ENCODE measurements at regions not wholly inside any gene's neighbourhood (a gene's known extent, or its start where the extent isn't known, plus 50 kb on each side); places are given as distances from the start of the nearest gene placed in this dataset.

GRCh38 chr5:124060413-124061067 lies 548.6 kb downstream of the CSNK1G3 start:
- Histone ChIP-seq H4K8ac (replicated peaks; ENCODE audit: insufficient read length, low read depth, low read length) (no peak overlapping the region), H2BK5ac (ENCODE audit: insufficient read length, low read length) (no peak overlapping the region), H3K9me3 (ENCODE audit: control insufficient read depth, low read depth, low read length) (no peaks in the 10 kb centered on the region), H2BK120ac (ENCODE audit: low read depth, low read length, poor library complexity, severe bottlenecking) (no peak overlapping the region), H4K91ac (ENCODE audit: insufficient read length, low read depth, low read length) (no peak overlapping the region), H3K79me2 (ENCODE audit: insufficient read depth, low read length) (no peaks in the 10 kb centered on the region), H2BK20ac (ENCODE audit: low read depth, low read length, poor library complexity, severe bottlenecking) (no peak overlapping the region), H3K23ac (ENCODE audit: insufficient read length, low read depth, low read length) (no peak overlapping the region), H3K27me3 (ENCODE audit: insufficient read depth, low read length) (no peaks in the 10 kb centered on the region), H2BK15ac (ENCODE audit: low read depth, low read length) (no peak overlapping the region), H3K18ac (ENCODE audit: insufficient read length, low read depth, low read length) (no peak overlapping the region), H3K27ac (ENCODE audit: insufficient read length, low read depth, low read length) (no peak overlapping the region), H2BK12ac (ENCODE audit: insufficient read length, low read depth, low read length) (no peak overlapping the region), H3K14ac (ENCODE audit: insufficient read depth, low read length) (no peak overlapping the region), H3K4me2 (ENCODE audit: insufficient read depth, insufficient read length, low read length) (no peak overlapping the region), H3K79me1 (ENCODE audit: insufficient read depth, low read depth, low read length, poor library complexity, severe bottlenecking) (no peaks in the 10 kb centered on the region), H3K56ac (ENCODE audit: insufficient read length, low read depth, low read length) (no peak overlapping the region), H2AK5ac (ENCODE audit: insufficient read length, low read length) (no peak overlapping the region), H4K5ac (ENCODE audit: insufficient read length, low read depth, low read length) (no peak overlapping the region), H3K4ac (ENCODE audit: low read depth, low read length) (no peak overlapping the region), H3K23me2 (ENCODE audit: insufficient read length, low read depth, low read length, poor library complexity, severe bottlenecking) (no peaks in the 10 kb centered on the region), H3K4me1 (ENCODE audit: insufficient read depth, low read length) (no peaks in the 10 kb centered on the region), H3K9ac (ENCODE audit: extremely low read depth, insufficient read length, low read length) (no peak overlapping the region), H3T11ph (ENCODE audit: low read length) (no peak overlapping the region), H4K20me1 (ENCODE audit: control insufficient read depth, insufficient read depth, insufficient read length) (no peaks in the 10 kb centered on the region), H2AFZ (ENCODE audit: low read length) (no peak overlapping the region)
- no peak for DNase-seq
- Mint-ChIP-seq H3K9me3 (peaks cover 5 to 8% of the 10 kb centered on the region in 2 experiments; a peak in 4 of 5 replicates), H3K27me3 (ENCODE audit: low read depth) (no peaks in the 10 kb centered on the region; the same call in 1 of the 2 replicates), H3K4me3 (no peak overlapping the region), H3K36me3 (ENCODE audit: insufficient read depth in 1 of 3, low read depth in 3 of 3) (peaks cover 0 to 6% (median 3%) of the 10 kb centered on the region in 3 experiments; a peak in 3 of 7 replicates), H3K4me1 (peaks cover 2 to 6% of the 10 kb centered on the region in 2 experiments; a peak in 3 of 4 replicates), H3K27ac (no peak overlapping the region)
- TF ChIP-seq CTCF (conservative IDR thresholded peaks at IDR 0.05), result no peak
- no CpG with 5 or more reads among the region's 5 CpGs for WGBS (ENCODE audit: extremely low coverage, insufficient read length, low lambda C conversion rate)
